Glutamatergic neuron (in vitro differentiated cells): ENCODE measurements at regions not wholly inside any gene's neighbourhood (a gene's known extent, or its start where the extent isn't known, plus 50 kb on each side); places are given as distances from the start of the nearest gene placed in this dataset.

Source experiments
- DNase-seq: peaks from one replicate; pipeline ENCODE4 v3.0.0; 2022
- H3K27ac Mint-ChIP-seq: one replicate; pipeline ENCODE4 v1.8.0; 2020; ENCODE audit warnings: mild to moderate bottlenecking, mixed read lengths, inconsistent platforms; ENCODE audit not compliant: unreplicated experiment
- H3K27me3 Mint-ChIP-seq: one replicate; pipeline ENCODE4 v1.8.0; 2020; ENCODE audit warnings: mild to moderate bottlenecking, moderate library complexity, mixed read lengths, inconsistent platforms; ENCODE audit not compliant: unreplicated experiment
- H3K36me3 Mint-ChIP-seq: one replicate; pipeline ENCODE4 v1.8.0; 2020; ENCODE audit warnings: mild to moderate bottlenecking, mixed read lengths, inconsistent platforms; ENCODE audit not compliant: unreplicated experiment
- H3K4me1 Mint-ChIP-seq: one replicate; pipeline ENCODE4 v1.8.0; 2020; ENCODE audit warnings: mild to moderate bottlenecking, low read depth, mixed read lengths, inconsistent platforms; ENCODE audit not compliant: unreplicated experiment
- H3K4me3 Mint-ChIP-seq: one replicate; pipeline ENCODE4 v1.8.0; 2020; ENCODE audit warnings: mild to moderate bottlenecking, mixed read lengths, inconsistent platforms; ENCODE audit not compliant: unreplicated experiment
- H3K9me3 Mint-ChIP-seq: one replicate; pipeline ENCODE4 v1.8.0; 2020; ENCODE audit warnings: mild to moderate bottlenecking, moderate library complexity, mixed read lengths, inconsistent platforms; ENCODE audit not compliant: unreplicated experiment
- CTCF ChIP-seq: fragments of 200-600 bp; sonication (generic); IDR thresholded peaks from one replicate; pipeline ENCODE4 v1.5.0; 2021; ENCODE audit not compliant: partially characterized antibody, unreplicated experiment

GRCh38 chr1:4431491-4431890 is 222.9 kb upstream of the AJAP1 start:
- no peak for TF ChIP-seq CTCF
- no peaks in the 10 kb centered on the region for H3K36me3 Mint-ChIP-seq
- no peak overlapping the region for H3K27ac Mint-ChIP-seq
- peaks cover 7% of the 10 kb centered on the region for H3K9me3 Mint-ChIP-seq
- no peaks in the 10 kb centered on the region for H3K4me1 Mint-ChIP-seq
- no peak for DNase-seq
- no peak overlapping the region for H3K4me3 Mint-ChIP-seq
- no peaks in the 10 kb centered on the region for H3K27me3 Mint-ChIP-seq

GRCh38 chr1:4433075-4433474 is 221.3 kb upstream of the AJAP1 start:
- Mint-ChIP-seq H3K9me3 (peaks cover 2% of the 10 kb centered on the region), H3K27ac (no peak overlapping the region), H3K27me3 (peaks cover 1% of the 10 kb centered on the region), H3K4me3 (no peak overlapping the region), H3K4me1 (no peaks in the 10 kb centered on the region), H3K36me3 (no peaks in the 10 kb centered on the region)
- no peak for DNase-seq
- no peak for TF ChIP-seq CTCF

GRCh38 chr1:4444086-4444485 is 210.3 kb upstream of the AJAP1 start:
- no peak for TF ChIP-seq CTCF
- H3K4me1 Mint-ChIP-seq: no peaks in the 10 kb centered on the region
- peaks cover 2% of the 10 kb centered on the region for H3K27me3 Mint-ChIP-seq
- peaks cover 20% of the 10 kb centered on the region for H3K36me3 Mint-ChIP-seq
- H3K9me3 Mint-ChIP-seq: peaks cover 10% of the 10 kb centered on the region
- no peak for DNase-seq
- H3K4me3 Mint-ChIP-seq: no peak overlapping the region
- H3K27ac Mint-ChIP-seq: no peak overlapping the region

- Mint-ChIP-seq H3K27ac (no peak overlapping the region), H3K9me3 (peaks cover 7% of the 10 kb centered on the region), H3K4me3 (no peak overlapping the region), H3K36me3 (peaks cover 28% of the 10 kb centered on the region), H3K27me3 (peaks cover 3% of the 10 kb centered on the region), H3K4me1 (no peaks in the 10 kb centered on the region)
- no peak for TF ChIP-seq CTCF
- no peak for DNase-seq
Observed at GRCh38 chr1:4447778-4448420, 206.5 kb upstream of the AJAP1 start.

- peaks cover 3% of the 10 kb centered on the region for H3K27me3 Mint-ChIP-seq
- no peaks in the 10 kb centered on the region for H3K4me1 Mint-ChIP-seq
- TF ChIP-seq CTCF: no peak
- peaks cover 21% of the 10 kb centered on the region for H3K36me3 Mint-ChIP-seq
- no peak for DNase-seq
- H3K4me3 Mint-ChIP-seq: no peak overlapping the region
- H3K27ac Mint-ChIP-seq: no peak overlapping the region
- H3K9me3 Mint-ChIP-seq: peaks cover 12% of the 10 kb centered on the region
Observed at GRCh38 chr1:4449972-4450371, 204.4 kb upstream of the AJAP1 start.
